LNCaP clone FGC (cell line): ENCODE measurements at regions not wholly inside any gene's neighbourhood (a gene's known extent, or its start where the extent isn't known, plus 50 kb on each side); places are given as distances from the start of the nearest gene placed in this dataset.

ENCODE experiments used
- DNase-seq: peaks from one replicate; pipeline ENCODE4 v3.0.0-alpha.2; 2011; ENCODE audit warnings: low read depth
- H3K4me3 ChIP-seq: 2 replicates; pipeline ENCODE4 v1.5.1; 2011; ENCODE audit warnings: mild to moderate bottlenecking, low read depth, low read length, control low read depth
- CTCF ChIP-seq: IDR thresholded peaks from 2 replicates; pipeline ENCODE4 v1.5.1; 2012; ENCODE audit warnings: mild to moderate bottlenecking; ENCODE audit not compliant: control insufficient read depth, insufficient read depth; ENCODE audit errors: extremely low read depth

GRCh38 chr14:101394374-101394773 is 166.9 kb upstream of the DIO3 start:
- H3K4me3 ChIP-seq = no peak overlapping the region
- TF ChIP-seq CTCF = no peak
- DNase-seq = no peak

- no peak overlapping the region for H3K4me3 ChIP-seq
- TF ChIP-seq CTCF = no peak
- no peak for DNase-seq
These were observed 165.5 kb upstream of the DIO3 start for GRCh38 chr14:101395779-101396178.

GRCh38 chr14:101397206-101397605 is 164.1 kb upstream of the DIO3 start:
- no peak for TF ChIP-seq CTCF
- DNase-seq = no peak
- no peak overlapping the region for H3K4me3 ChIP-seq

GRCh38 chr14:101398011-101398410 is 163.3 kb upstream of the DIO3 start:
- H3K4me3 ChIP-seq = no peak overlapping the region
- DNase-seq = no peak
- no peak for TF ChIP-seq CTCF

GRCh38 chr14:101399737-101400517 is 161.4 kb upstream of the DIO3 start:
- TF ChIP-seq CTCF = no peak
- DNase-seq = no peak
- no peak overlapping the region for H3K4me3 ChIP-seq

GRCh38 chr14:101400830-101401229 is 160.5 kb upstream of the DIO3 start:
- DNase-seq = no peak
- TF ChIP-seq CTCF = no peak
- no peak overlapping the region for H3K4me3 ChIP-seq

- H3K4me3 ChIP-seq = no peak overlapping the region
- TF ChIP-seq CTCF = no peak
- no peak for DNase-seq
These were observed 158.2 kb upstream of the DIO3 start for GRCh38 chr14:101402936-101403660.
